ENCODE measurements at regions not wholly inside any gene's neighbourhood (a gene's known extent, or its start where the extent isn't known, plus 50 kb on each side); places are given as distances from the start of the nearest gene placed in this dataset.

DNA sequence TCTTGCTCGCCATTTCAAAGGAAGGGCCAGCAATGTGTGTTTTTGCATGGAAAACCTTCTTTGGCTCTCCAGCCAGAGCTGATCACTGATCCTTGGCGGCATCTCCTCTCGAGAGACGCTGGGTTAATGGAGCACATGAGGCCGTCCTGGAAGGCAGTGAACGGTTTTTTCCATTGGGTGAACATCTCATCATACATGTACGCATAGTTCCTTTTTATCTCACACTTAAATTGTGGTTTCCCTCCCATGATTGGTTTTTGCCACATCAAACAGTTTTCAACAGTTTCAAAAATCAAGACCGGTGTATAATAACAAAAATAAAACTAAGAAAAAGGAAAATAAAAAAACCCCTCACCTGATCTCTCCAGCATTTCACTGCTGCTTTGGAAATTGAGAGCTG, 276.4 kb downstream of the TCF7L2 start:
- DNase-seq, result peak; percentile 43
- no peak overlapping the region for H3K27ac Mint-ChIP-seq

DNA sequence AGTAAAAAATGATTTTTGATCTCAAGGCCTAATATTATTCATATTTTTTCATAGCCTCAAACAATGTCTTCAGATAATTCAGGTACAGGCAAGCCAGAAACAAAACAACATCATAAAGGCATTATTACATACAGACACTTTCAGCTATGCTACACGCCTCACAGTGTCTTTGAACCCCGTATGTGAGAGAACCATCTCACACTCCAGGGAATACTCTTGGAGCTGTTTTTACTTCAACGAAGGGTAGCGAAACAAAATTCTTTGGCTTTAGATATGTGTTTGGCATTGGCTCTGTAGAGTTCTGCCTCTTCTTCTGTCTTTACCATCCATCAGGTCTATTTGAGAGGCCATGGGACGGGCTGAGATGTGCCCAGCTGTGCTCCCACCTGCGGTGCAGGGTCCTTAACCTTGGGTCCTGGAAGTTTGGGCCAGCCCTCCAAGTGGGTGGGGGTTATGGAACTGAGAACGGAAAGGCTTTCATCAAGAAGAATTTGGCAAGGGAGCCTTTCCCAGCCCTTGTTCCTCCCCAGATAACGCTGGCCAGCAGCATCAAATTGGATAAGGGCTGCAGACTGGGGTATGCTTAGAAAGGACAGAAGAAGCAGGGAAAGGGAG, 276.9 kb downstream of the TCF7L2 start:
- DNase-seq, result no peak
- Mint-ChIP-seq H3K36me3 (ENCODE audit: low read depth) (no peaks in the 10 kb centered on the region), H3K9me3 (no peaks in the 10 kb centered on the region), H3K4me1 (ENCODE audit: low read depth) (peaks cover 26% of the 10 kb centered on the region), H3K27me3 (peaks cover 30% of the 10 kb centered on the region), H3K27ac (no peak overlapping the region), H3K4me3 (no peak overlapping the region)
- ChIA-PET POLR2A (no interaction called here), CTCF (no interaction called here)
- intact Hi-C loops (cut with micrococcal nuclease), result loop anchor here (10.0 kb wide), 1 partner anchor 158 kb away; no protein-coding TSS in a partner anchor
- TF ChIP-seq, protein P1, sequence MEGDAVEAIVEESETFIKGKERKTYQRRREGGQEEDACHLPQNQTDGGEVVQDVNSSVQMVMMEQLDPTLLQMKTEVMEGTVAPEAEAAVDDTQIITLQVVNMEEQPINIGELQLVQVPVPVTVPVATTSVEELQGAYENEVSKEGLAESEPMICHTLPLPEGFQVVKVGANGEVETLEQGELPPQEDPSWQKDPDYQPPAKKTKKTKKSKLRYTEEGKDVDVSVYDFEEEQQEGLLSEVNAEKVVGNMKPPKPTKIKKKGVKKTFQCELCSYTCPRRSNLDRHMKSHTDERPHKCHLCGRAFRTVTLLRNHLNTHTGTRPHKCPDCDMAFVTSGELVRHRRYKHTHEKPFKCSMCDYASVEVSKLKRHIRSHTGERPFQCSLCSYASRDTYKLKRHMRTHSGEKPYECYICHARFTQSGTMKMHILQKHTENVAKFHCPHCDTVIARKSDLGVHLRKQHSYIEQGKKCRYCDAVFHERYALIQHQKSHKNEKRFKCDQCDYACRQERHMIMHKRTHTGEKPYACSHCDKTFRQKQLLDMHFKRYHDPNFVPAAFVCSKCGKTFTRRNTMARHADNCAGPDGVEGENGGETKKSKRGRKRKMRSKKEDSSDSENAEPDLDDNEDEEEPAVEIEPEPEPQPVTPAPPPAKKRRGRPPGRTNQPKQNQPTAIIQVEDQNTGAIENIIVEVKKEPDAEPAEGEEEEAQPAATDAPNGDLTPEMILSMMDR (IDR thresholded peaks at IDR 0.05), result no peak
- no peak for ATAC-seq

More for the DNA sequence above, 276.4 kb downstream of the TCF7L2 start:
- H3K27me3 Mint-ChIP-seq, result peaks cover 31% of the 10 kb centered on the region
- TF ChIP-seq, protein P1 (IDR thresholded peaks at IDR 0.05), result no peak
- no peaks in the 10 kb centered on the region for H3K9me3 Mint-ChIP-seq
- intact Hi-C loops (cut with micrococcal nuclease), result loop anchor here (10.0 kb wide), 1 partner anchor 158 kb away; no protein-coding TSS in a partner anchor
- ChIA-PET CTCF (no interaction called here), POLR2A (no interaction called here)
- ATAC-seq, result peak; percentile 86
- no peaks in the 10 kb centered on the region for H3K36me3 Mint-ChIP-seq (ENCODE audit: low read depth)
- no peak overlapping the region for H3K4me3 Mint-ChIP-seq
- H3K4me1 Mint-ChIP-seq (ENCODE audit: low read depth), result peaks cover 26% of the 10 kb centered on the region

- ChIA-PET CTCF (interaction anchor here (0.8 kb wide), 1 partner anchor 16 kb away, joined by 3 read pairs; no protein-coding TSS in a partner anchor), POLR2A (no interaction called here)
- Mint-ChIP-seq H3K9me3 (no peaks in the 10 kb centered on the region), H3K27me3 (peaks cover 21% of the 10 kb centered on the region), H3K36me3 (ENCODE audit: low read depth) (no peaks in the 10 kb centered on the region), H3K27ac (no peak overlapping the region), H3K4me3 (no peak overlapping the region), H3K4me1 (ENCODE audit: low read depth) (peaks cover 24% of the 10 kb centered on the region)
- TF ChIP-seq, protein P1 (IDR thresholded peaks at IDR 0.05), result no peak
- ATAC-seq, result no peak
- intact Hi-C loops (cut with micrococcal nuclease), result loop anchor here (10.0 kb wide), 1 partner anchor 156 kb away; no protein-coding TSS in a partner anchor
- no peak for DNase-seq
Observed at GRCh38 chr10:113228530-113228929, 278.5 kb downstream of the TCF7L2 start.

DNA sequence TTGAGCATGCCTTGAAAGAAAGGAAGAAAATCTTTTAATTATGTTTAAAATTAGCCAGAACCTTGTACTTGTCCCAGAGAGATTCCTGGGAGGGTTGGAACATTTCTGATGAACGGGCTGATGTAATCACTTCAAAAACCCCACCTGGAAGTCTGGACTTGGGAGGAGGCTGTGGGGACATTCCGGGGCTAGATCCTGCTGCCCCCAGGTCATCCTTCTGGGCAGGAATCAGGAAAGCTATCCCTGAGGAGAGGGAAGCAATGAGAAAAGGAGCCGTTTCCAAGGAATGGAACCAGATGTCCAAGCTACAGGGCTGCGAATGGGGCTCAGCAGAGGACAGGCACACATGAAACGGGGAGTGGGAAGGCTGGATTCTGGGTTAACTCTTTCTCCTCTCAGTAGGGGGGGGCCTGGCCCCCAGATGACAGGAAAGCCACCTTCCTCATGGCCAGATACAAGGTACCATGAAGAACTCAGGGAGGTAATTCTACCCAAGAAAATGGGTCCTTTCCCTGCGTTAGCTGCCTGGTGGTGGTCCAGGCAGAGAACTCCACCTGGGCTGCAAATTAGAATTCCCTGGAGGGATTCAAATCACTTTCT, 280.1 kb downstream of the TCF7L2 start:
- Mint-ChIP-seq H3K27ac (no peak overlapping the region), H3K9me3 (no peaks in the 10 kb centered on the region), H3K4me3 (no peak overlapping the region), H3K27me3 (peaks cover 14% of the 10 kb centered on the region), H3K4me1 (ENCODE audit: low read depth) (peaks cover 24% of the 10 kb centered on the region), H3K36me3 (ENCODE audit: low read depth) (no peaks in the 10 kb centered on the region)
- no peak for DNase-seq
- ATAC-seq, result no peak
- TF ChIP-seq, protein P1 (IDR thresholded peaks at IDR 0.05), result no peak
- ChIA-PET POLR2A (no interaction called here), CTCF (no interaction called here)
- intact Hi-C loops (cut with micrococcal nuclease), result no loop called here

- TF ChIP-seq, protein P1 (IDR thresholded peaks at IDR 0.05), result no peak
- ChIA-PET CTCF (no interaction called here), POLR2A (no interaction called here)
- intact Hi-C loops (cut with micrococcal nuclease), result no loop called here
- Mint-ChIP-seq H3K4me1 (ENCODE audit: low read depth) (no peaks in the 10 kb centered on the region), H3K36me3 (ENCODE audit: low read depth) (no peaks in the 10 kb centered on the region), H3K27ac (no peak overlapping the region), H3K9me3 (no peaks in the 10 kb centered on the region), H3K4me3 (no peak overlapping the region), H3K27me3 (peaks cover 6% of the 10 kb centered on the region)
- DNase-seq, result no peak
- no peak for ATAC-seq
Observed at GRCh38 chr10:113232928-113233511, 283.0 kb downstream of the TCF7L2 start.

All from activated CD8-positive, alpha-beta T cell treated with anti-CD3 and anti-CD28 coated beads for 36 hours (primary cell).